DND-41 (cell line): ENCODE measurements at regions not wholly inside any gene's neighbourhood (a gene's known extent, or its start where the extent isn't known, plus 50 kb on each side); places are given as distances from the start of the nearest gene placed in this dataset.

Experiments used
- CTCF ChIP-seq: IDR thresholded peaks from 2 replicates; pipeline ENCODE4 v1.5.1; 2012; ENCODE audit warnings: borderline replicate concordance, low read length, moderate library complexity, mild to moderate bottlenecking; ENCODE audit not compliant: poor library complexity, severe bottlenecking; ENCODE audit errors: extremely low read depth
- EZH2 ChIP-seq: IDR thresholded peaks from 3 replicates; pipeline ENCODE4 v1.6.1; 2012; ENCODE audit warnings: borderline replicate concordance, low read depth, mild to moderate bottlenecking, moderate library complexity, low read length, inconsistent platforms; ENCODE audit not compliant: severe bottlenecking

- TF ChIP-seq CTCF (no peak), EZH2 (no peak)
These were observed 58.2 kb upstream of the DYNLT3 start for GRCh38 chrX:37905436-37906147.
